ENCODE measurements at regions not wholly inside any gene's neighbourhood (a gene's known extent, or its start where the extent isn't known, plus 50 kb on each side); places are given as distances from the start of the nearest gene placed in this dataset.

DNA sequence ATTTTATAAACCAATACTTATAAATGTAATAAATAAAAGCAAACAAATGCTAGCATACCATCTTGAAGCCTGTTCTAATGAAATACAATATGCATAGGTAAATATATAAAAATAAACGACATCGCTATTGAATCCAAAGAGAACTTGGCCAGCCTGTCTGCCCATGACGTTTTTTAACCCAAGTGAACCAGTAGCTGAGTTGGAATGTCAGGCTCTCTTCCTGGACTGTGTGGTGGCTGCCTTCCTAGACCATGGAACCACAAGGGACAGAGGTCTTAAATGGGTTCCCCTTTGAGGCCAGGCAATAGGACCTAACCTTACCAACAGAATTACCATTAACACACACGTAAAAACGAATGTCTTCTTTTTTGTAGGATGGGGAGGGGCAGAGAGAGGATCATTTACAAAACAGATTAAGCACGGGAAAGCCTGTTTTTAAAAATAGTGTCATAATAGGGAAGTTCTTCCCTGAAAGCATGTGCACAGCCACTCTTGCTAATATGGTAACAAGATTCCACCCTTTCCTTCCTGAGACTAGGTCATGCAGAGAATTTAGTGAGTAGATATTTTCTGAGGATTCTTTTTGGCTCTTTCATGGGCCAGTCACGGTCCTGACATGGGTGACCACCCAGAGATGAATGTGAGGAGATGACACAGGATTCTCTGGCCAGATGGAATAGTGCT is 69.4 kb upstream of the ACSL1 start:
- no peaks in the 10 kb centered on the region for H3K36me3 Mint-ChIP-seq (ENCODE audit: insufficient read depth, unreplicated experiment)
- H3K27me3 ChIP-seq (replicated peaks; ENCODE audit: control insufficient read depth, insufficient read depth, low read length) = no peaks in the 10 kb centered on the region
- H3K27me3 Mint-ChIP-seq (ENCODE audit: insufficient read depth, unreplicated experiment) = no peaks in the 10 kb centered on the region
- intact Hi-C loops (cut with micrococcal nuclease; ENCODE audit: unreplicated experiment) = no loop called here
- H3K36me3 ChIP-seq (ENCODE audit: control insufficient read depth, insufficient read depth, low read length) = no peaks in the 10 kb centered on the region
- ChIA-PET CTCF (no interaction called here), POLR2A (no interaction called here)
- H3K4me1 Mint-ChIP-seq (ENCODE audit: low read depth, unreplicated experiment) = peaks cover 8% of the 10 kb centered on the region
- H3K4me1 ChIP-seq = no peaks in the 10 kb centered on the region
- BruUV-seq (replicated peaks) = no TSS peak
- no peaks in the 10 kb centered on the region for H3K9me3 ChIP-seq
- H3K4me3 Mint-ChIP-seq (ENCODE audit: unreplicated experiment) = no peak overlapping the region
- H3K4me3 ChIP-seq (ENCODE audit: low read depth, low read length) = no peak overlapping the region
- no peaks in the 10 kb centered on the region for H3K9me3 Mint-ChIP-seq (ENCODE audit: unreplicated experiment)
- no peak for DNase-seq
- H3K27ac Mint-ChIP-seq (ENCODE audit: unreplicated experiment) = no peak overlapping the region
- TF ChIP-seq CTCF (IDR thresholded peaks at IDR 0.05; ENCODE audit: insufficient read depth in 1 of 2, low read depth in 1 of 2, low read length in 1 of 2, severe bottlenecking in 1 of 2, unreplicated experiment in 1 of 2) = no peak

GRCh38 chr4:184896868-184897715 is 71.3 kb upstream of the ACSL1 start:
- BruUV-seq (replicated peaks) = no TSS peak
- Mint-ChIP-seq H3K27me3 (ENCODE audit: insufficient read depth, unreplicated experiment) (no peaks in the 10 kb centered on the region), H3K4me1 (ENCODE audit: low read depth, unreplicated experiment) (peaks cover 8% of the 10 kb centered on the region), H3K4me3 (ENCODE audit: unreplicated experiment) (no peak overlapping the region), H3K27ac (ENCODE audit: unreplicated experiment) (peak overlapping the region; percentile 53), H3K9me3 (ENCODE audit: unreplicated experiment) (peaks cover 10% of the 10 kb centered on the region), H3K36me3 (ENCODE audit: insufficient read depth, unreplicated experiment) (no peaks in the 10 kb centered on the region)
- Histone ChIP-seq H3K36me3 (ENCODE audit: control insufficient read depth, insufficient read depth, low read length) (no peaks in the 10 kb centered on the region), H3K4me3 (ENCODE audit: low read depth, low read length) (no peak overlapping the region), H3K9me3 (no peaks in the 10 kb centered on the region), H3K27me3 (replicated peaks; ENCODE audit: control insufficient read depth, insufficient read depth, low read length) (no peaks in the 10 kb centered on the region), H3K4me1 (no peaks in the 10 kb centered on the region)
- ChIA-PET CTCF (no interaction called here), POLR2A (no interaction called here)
- no peak for DNase-seq
- intact Hi-C loops (cut with micrococcal nuclease; ENCODE audit: unreplicated experiment) = no loop called here
- no peak for TF ChIP-seq CTCF (IDR thresholded peaks at IDR 0.05; ENCODE audit: insufficient read depth in 1 of 2, low read depth in 1 of 2, low read length in 1 of 2, severe bottlenecking in 1 of 2, unreplicated experiment in 1 of 2)

GRCh38 chr4:184897895-184898294 is 72.1 kb upstream of the ACSL1 start:
- BruUV-seq (replicated peaks) = no TSS peak
- ChIA-PET POLR2A (no interaction called here), CTCF (no interaction called here)
- Histone ChIP-seq H3K4me1 (no peaks in the 10 kb centered on the region; the same call in 1 of the 2 replicates), H3K4me3 (ENCODE audit: low read depth, low read length) (no peak overlapping the region), H3K36me3 (ENCODE audit: control insufficient read depth, insufficient read depth, low read length) (no peaks in the 10 kb centered on the region), H3K27me3 (replicated peaks; ENCODE audit: control insufficient read depth, insufficient read depth, low read length) (no peaks in the 10 kb centered on the region), H3K9me3 (no peaks in the 10 kb centered on the region)
- Mint-ChIP-seq H3K27ac (ENCODE audit: unreplicated experiment) (no peak overlapping the region), H3K9me3 (ENCODE audit: unreplicated experiment) (peaks cover 11% of the 10 kb centered on the region), H3K27me3 (ENCODE audit: insufficient read depth, unreplicated experiment) (no peaks in the 10 kb centered on the region), H3K4me1 (ENCODE audit: low read depth, unreplicated experiment) (peaks cover 8% of the 10 kb centered on the region), H3K36me3 (ENCODE audit: insufficient read depth, unreplicated experiment) (no peaks in the 10 kb centered on the region), H3K4me3 (ENCODE audit: unreplicated experiment) (no peak overlapping the region)
- TF ChIP-seq CTCF (IDR thresholded peaks at IDR 0.05; ENCODE audit: insufficient read depth in 1 of 2, low read depth in 1 of 2, low read length in 1 of 2, severe bottlenecking in 1 of 2, unreplicated experiment in 1 of 2) = no peak
- intact Hi-C loops (cut with micrococcal nuclease; ENCODE audit: unreplicated experiment) = no loop called here
- no peak for DNase-seq

Data from Caco-2 (cell line).